Ascending aorta (tissue), 2 donors: ENCODE measurements at regions not wholly inside any gene's neighbourhood (a gene's known extent, or its start where the extent isn't known, plus 50 kb on each side); places are given as distances from the start of the nearest gene placed in this dataset.

Source experiments
- DNase-seq, 2 donors: peaks; one replicate each; pipeline ENCODE4 v3.0.0-alpha.2; 2019; ENCODE audit warnings: low spot score in 2 of 2
- H3K27ac ChIP-seq, 2 donors: fragments of 200-600 bp; sonication (generic); one replicate each; pipeline ENCODE4 v1.5.1; 2016 to 2017; ENCODE audit warnings: mild to moderate bottlenecking in 1 of 2
- H3K27me3 ChIP-seq: fragments of 200-600 bp; sonication (generic); one replicate; pipeline ENCODE4 v1.5.1; 2017
- H3K36me3 ChIP-seq, 2 donors: fragments of 200-600 bp; sonication (generic); one replicate each; pipeline ENCODE4 v1.5.1; 2016
- H3K4me1 ChIP-seq, 2 donors: fragments of 200-600 bp; sonication (generic); one replicate each; pipeline ENCODE4 v1.5.1; 2016 to 2017; ENCODE audit warnings: mild to moderate bottlenecking in 1 of 2
- H3K4me3 ChIP-seq, 2 donors: fragments of 200-600 bp; sonication (generic); one replicate each; pipeline ENCODE4 v1.5.1; 2016 to 2017; ENCODE audit warnings: mild to moderate bottlenecking in 1 of 2
- H3K9me3 ChIP-seq, 2 donors: fragments of 200-600 bp; sonication (generic); one replicate each; pipeline ENCODE4 v1.5.1; 2016
- CTCF ChIP-seq, 3 experiments: fragments of 200-600 bp in 2 of 3; fragments of 450-650 bp in 1 of 3; sonication (generic) in 2 of 3; IDR thresholded peaks; one replicate each; pipeline ENCODE4 v1.5.1; 2016 to 2019; ENCODE audit warnings: antibody characterized with exemption in 3 of 3, mild to moderate bottlenecking in 1 of 3, moderate library complexity in 1 of 3
- intact Hi-C: fragments of 100-400 bp; cut with DNase I; formaldehyde crosslinking; loops from one replicate; pipeline ENCODE4 v1.15.1; 2023

GRCh38 chr6:12601881-12602280 lies 114.7 kb upstream of the PHACTR1 start:
- Histone ChIP-seq H3K36me3 (no peaks in the 10 kb centered on the region), H3K4me3 (no peak overlapping the region), H3K27ac (peak overlapping the region; percentile 32 to 38), H3K4me1 (peaks cover 0 to 12% of the 10 kb centered on the region in 2 donors), H3K27me3 (no peaks in the 10 kb centered on the region), H3K9me3 (no peaks in the 10 kb centered on the region)
- DNase-seq, result no peak
- TF ChIP-seq CTCF (IDR thresholded peaks at IDR 0.05), result no peak
- intact Hi-C loops, result loop anchor here (2.0 to 10.0 kb wide), 5 partner anchors 55 to 945 kb away; no protein-coding TSS in a partner anchor

GRCh38 chr6:12602342-12602741 lies 114.2 kb upstream of the PHACTR1 start:
- TF ChIP-seq CTCF (IDR thresholded peaks at IDR 0.05), result no peak
- Histone ChIP-seq H3K4me1 (peaks cover 0 to 12% of the 10 kb centered on the region in 2 donors), H3K4me3 (no peak overlapping the region), H3K36me3 (no peaks in the 10 kb centered on the region), H3K9me3 (no peaks in the 10 kb centered on the region), H3K27me3 (no peaks in the 10 kb centered on the region), H3K27ac (peak overlapping the region; percentile 32 to 38)
- DNase-seq, result no peak
- intact Hi-C loops, result loop anchor here (2.0 to 10.0 kb wide), 5 partner anchors 55 to 945 kb away; no protein-coding TSS in a partner anchor

GRCh38 chr6:12602951-12603672 lies 113.5 kb upstream of the PHACTR1 start:
- DNase-seq, result peak in 1 of 2 donors; percentile 69
- peaks cover 0 to 15% of the 10 kb centered on the region in 2 donors for H3K4me1 ChIP-seq
- intact Hi-C loops, result loop anchor here (1.0 to 10.0 kb wide), 6 partner anchors 56 to 946 kb away; no protein-coding TSS in a partner anchor
- no peak overlapping the region for H3K27ac ChIP-seq
- no peak overlapping the region for H3K4me3 ChIP-seq
- TF ChIP-seq CTCF (IDR thresholded peaks at IDR 0.05), result peak; percentile 43 to 68 (median 48)
- no peaks in the 10 kb centered on the region for H3K36me3 ChIP-seq
- no peaks in the 10 kb centered on the region for H3K9me3 ChIP-seq
- H3K27me3 ChIP-seq, result no peaks in the 10 kb centered on the region

- TF ChIP-seq CTCF (IDR thresholded peaks at IDR 0.05), result no peak
- intact Hi-C loops, result loop anchor here (1.0 to 10.0 kb wide), 6 partner anchors 56 to 946 kb away; no protein-coding TSS in a partner anchor
- Histone ChIP-seq H3K9me3 (no peaks in the 10 kb centered on the region), H3K4me3 (no peak overlapping the region), H3K36me3 (no peaks in the 10 kb centered on the region), H3K4me1 (peaks cover 0 to 16% of the 10 kb centered on the region in 2 donors), H3K27me3 (no peaks in the 10 kb centered on the region), H3K27ac (no peak overlapping the region)
- no peak for DNase-seq
Observed at GRCh38 chr6:12603673-12604049, 112.9 kb upstream of the PHACTR1 start.

- peaks cover 0 to 19% of the 10 kb centered on the region in 2 donors for H3K4me1 ChIP-seq
- H3K27ac ChIP-seq, result no peak overlapping the region
- H3K4me3 ChIP-seq, result no peak overlapping the region
- no peaks in the 10 kb centered on the region for H3K36me3 ChIP-seq
- peak in 2 of 3 experiments; percentile 44 to 64 for TF ChIP-seq CTCF (IDR thresholded peaks at IDR 0.05)
- DNase-seq, result no peak
- intact Hi-C loops, result loop anchor here (1.0 to 10.0 kb wide), 3 partner anchors 131 to 1021 kb away; no protein-coding TSS in a partner anchor
- H3K27me3 ChIP-seq, result no peaks in the 10 kb centered on the region
- H3K9me3 ChIP-seq, result no peaks in the 10 kb centered on the region
Observed at GRCh38 chr6:12605888-12606345, 110.7 kb upstream of the PHACTR1 start.
